H1 (cell line): ENCODE measurements at regions not wholly inside any gene's neighbourhood (a gene's known extent, or its start where the extent isn't known, plus 50 kb on each side); places are given as distances from the start of the nearest gene placed in this dataset.

Experiments
- CTCF ChIA-PET: fragments of 300-600 bp; sonication (Branson Sonifier 250); formaldehyde crosslinking; loops from one replicate; lab custom pipeline; 2021; ENCODE audit not compliant: partially characterized antibody; lab: Charles Lee
- POLR2A ChIA-PET: fragments of 300-600 bp; sonication (Branson Sonifier 250); formaldehyde crosslinking; loops from one replicate; lab custom pipeline; 2021; ENCODE audit warnings: inconsistent platforms; ENCODE audit not compliant: partially characterized antibody; lab: Charles Lee
- DNase-seq, 2 experiments: peaks; one replicate each; pipeline versions ENCODE4 v3.0.0 to v3.0.0-alpha.2; 2010 to 2022; ENCODE audit warnings: low spot score in 2 of 2, low read depth in 1 of 2, mixed read lengths in 1 of 2
- FAIRE-seq: peaks from 2 replicates; lab custom pipeline; 2011; peaks lifted over from hg19 to GRCh38; lab: Jason Lieb, UNC
- H2AFZ ChIP-seq: 2 replicates; pipeline ENCODE4 v1.8.1; 2012; ENCODE audit warnings: low read length, inconsistent platforms
- H2AK5ac ChIP-seq: 2 replicates; pipeline ENCODE4 v1.6.1; 2013; ENCODE audit warnings: low read depth, low read length
- H2BK120ac ChIP-seq: replicated peaks from 2 replicates; pipeline ENCODE3; 2013; ENCODE audit warnings: low read depth, low read length, inconsistent platforms
- H2BK12ac ChIP-seq: 2 replicates; pipeline ENCODE4 v1.6.1; 2013; ENCODE audit warnings: low read depth, low read length
- H2BK15ac ChIP-seq: 2 replicates; pipeline ENCODE4 v1.6.1; 2013; ENCODE audit warnings: low read length
- H2BK20ac ChIP-seq: 2 replicates; pipeline ENCODE4 v1.6.1; 2013; ENCODE audit warnings: low read length
- H2BK5ac ChIP-seq: 2 replicates; pipeline ENCODE4 v1.6.1; 2013; ENCODE audit warnings: low read depth, low read length
- H3K14ac ChIP-seq: 2 replicates; pipeline ENCODE4 v1.6.1; 2013; ENCODE audit warnings: inconsistent platforms; ENCODE audit not compliant: insufficient read length
- H3K18ac ChIP-seq: 2 replicates; pipeline ENCODE4 v1.6.1; 2013; ENCODE audit warnings: low read length; ENCODE audit errors: extremely low read depth
- H3K23ac ChIP-seq: 2 replicates; pipeline ENCODE4 v1.6.1; 2013; ENCODE audit warnings: inconsistent platforms; ENCODE audit not compliant: insufficient read length
- H3K23me2 ChIP-seq: 2 replicates; pipeline ENCODE4 v1.6.1; 2013; ENCODE audit warnings: low read depth, low read length
- H3K27ac ChIP-seq: 2 replicates; pipeline ENCODE4 v1.6.1; 2011; ENCODE audit warnings: low read depth, low read length, inconsistent platforms
- H3K27me3 ChIP-seq, 4 experiments: replicated peaks in 1 of 4; 1 replicate in 1 of 4; 2 replicates in 3 of 4; pipeline versions ENCODE4 v1.6.1 to v1.8.1; 2011 to 2013; ENCODE audit warnings: low read length in 3 of 4, mild to moderate bottlenecking in 3 of 4, inconsistent platforms in 2 of 4, mixed read lengths in 2 of 4, moderate library complexity in 1 of 4; ENCODE audit not compliant: control insufficient read depth in 3 of 4, insufficient read depth in 3 of 4; ENCODE audit errors: extremely low read depth in 1 of 4
- H3K36me3 ChIP-seq, 4 experiments: 2 replicates each; pipeline versions ENCODE4 v1.6.1 to v1.8.1; 2011 to 2013; ENCODE audit warnings: mild to moderate bottlenecking in 4 of 4, low read length in 3 of 4, moderate library complexity in 2 of 4, control low read depth in 1 of 4, inconsistent platforms in 1 of 4; ENCODE audit not compliant: insufficient read depth in 4 of 4, control insufficient read depth in 2 of 4
- H3K4ac ChIP-seq: replicated peaks from 2 replicates; pipeline ENCODE3; 2013; ENCODE audit warnings: low read length, low read depth, mixed read lengths, inconsistent platforms; ENCODE audit not compliant: insufficient read length
- H3K4me1 ChIP-seq, 4 experiments: replicated peaks in 1 of 4; 1 replicate in 1 of 4; 2 replicates in 3 of 4; pipeline versions ENCODE4 v1.6.1 to v1.8.1; 2011 to 2013; ENCODE audit warnings: low read length in 3 of 4, inconsistent platforms in 2 of 4, mixed read lengths in 1 of 4; ENCODE audit not compliant: insufficient read depth in 4 of 4, control insufficient read depth in 3 of 4
- H3K4me2 ChIP-seq, 2 experiments: 2 replicates each; pipeline versions ENCODE4 v1.6.1 to v1.8.1; 2011 to 2013; ENCODE audit warnings: low read depth in 2 of 2, low read length in 2 of 2, control low read depth in 1 of 2, inconsistent platforms in 1 of 2, mild to moderate bottlenecking in 1 of 2; ENCODE audit not compliant: insufficient read depth in 1 of 2
- H3K4me3 ChIP-seq, 4 experiments: fragments of 200-600, 300-600 bp in 1 of 4; sonication (generic), shearing (Covaris generic), sonication (Bioruptor Twin) in 1 of 4; 2 replicates each; pipeline versions ENCODE4 v1.5.1 to v1.8.1; 2011 to 2016; ENCODE audit warnings: low read length in 4 of 4, low read depth in 3 of 4, control low read depth in 2 of 4, inconsistent platforms in 2 of 4, mild to moderate bottlenecking in 2 of 4, mixed read lengths in 1 of 4, moderate library complexity in 1 of 4; ENCODE audit not compliant: insufficient read depth in 2 of 4; ENCODE audit errors: extremely low read depth in 1 of 4
- H3K56ac ChIP-seq: replicated peaks from 2 replicates; pipeline ENCODE3; 2013; ENCODE audit warnings: low read depth, mild to moderate bottlenecking, mixed read lengths, low read length, inconsistent platforms; ENCODE audit not compliant: insufficient read length
- H3K79me1 ChIP-seq: 2 replicates; pipeline ENCODE4 v1.6.1; 2013; ENCODE audit warnings: low read depth, low read length, control low read depth
- H3K79me2 ChIP-seq, 2 experiments: 2 replicates each; pipeline versions ENCODE4 v1.6.1 to v1.8.1; 2012 to 2013; ENCODE audit warnings: low read length in 2 of 2, mild to moderate bottlenecking in 2 of 2, inconsistent platforms in 1 of 2; ENCODE audit not compliant: insufficient read depth in 2 of 2, control insufficient read depth in 1 of 2
- H3K9ac ChIP-seq, 4 experiments: replicated peaks in 1 of 4; 1 replicate in 1 of 4; 2 replicates in 3 of 4; pipeline versions ENCODE4 v1.6.1 to v1.8.1; 2011 to 2013; ENCODE audit warnings: low read depth in 3 of 4, low read length in 3 of 4, control low read depth in 2 of 4, mild to moderate bottlenecking in 2 of 4, moderate library complexity in 2 of 4, inconsistent platforms in 1 of 4; ENCODE audit errors: extremely low read depth in 1 of 4
- H3K9me3 ChIP-seq, 2 experiments: 2 replicates each; pipeline versions ENCODE4 v1.6.1 to v1.8.1; 2012 to 2013; ENCODE audit warnings: mild to moderate bottlenecking in 2 of 2, moderate library complexity in 2 of 2, control low read depth in 1 of 2, inconsistent platforms in 1 of 2, low read depth in 1 of 2, low read length in 1 of 2, mixed read lengths in 1 of 2; ENCODE audit not compliant: insufficient read depth in 2 of 2
- H4K20me1 ChIP-seq, 2 experiments: replicated peaks in 1 of 2; 2 replicates each; pipeline versions ENCODE3 to v1.8.1; 2011 to 2013; ENCODE audit warnings: inconsistent platforms in 2 of 2, low read length in 2 of 2, mild to moderate bottlenecking in 1 of 2; ENCODE audit not compliant: insufficient read depth in 2 of 2, control insufficient read depth in 1 of 2
- H4K5ac ChIP-seq: 2 replicates; pipeline ENCODE4 v1.6.1; 2013; ENCODE audit warnings: low read length, low read depth, mixed read lengths, inconsistent platforms; ENCODE audit not compliant: insufficient read length
- H4K8ac ChIP-seq: 2 replicates; pipeline ENCODE4 v1.8.0; 2013; ENCODE audit warnings: mild to moderate bottlenecking, moderate library complexity, low read length, inconsistent platforms; ENCODE audit not compliant: insufficient read depth; ENCODE audit errors: extremely low read depth
- H4K91ac ChIP-seq: replicated peaks from 2 replicates; pipeline ENCODE3; 2013; ENCODE audit warnings: low read length, mixed read lengths, inconsistent platforms; ENCODE audit not compliant: insufficient read length
- GTF2F1 ChIP-seq: IDR thresholded peaks from 2 replicates; pipeline ENCODE4 v1.6.1; 2012; ENCODE audit warnings: low read depth, low read length, improper control_type of control experiment, borderline replicate concordance
- RAD21 ChIP-seq, 2 experiments: IDR thresholded peaks in 1 of 2; conservative IDR thresholded peaks in 1 of 2; 2 replicates each; pipeline ENCODE4 v1.6.1; 2011; ENCODE audit warnings: low read depth in 2 of 2, low read length in 2 of 2, improper control_type of control experiment in 1 of 2, inconsistent platforms in 1 of 2, mild to moderate bottlenecking in 1 of 2, moderate library complexity in 1 of 2
- SIX5 ChIP-seq: IDR thresholded peaks from 2 replicates; pipeline ENCODE4 v1.6.1; 2011; ENCODE audit warnings: mild to moderate bottlenecking, low read depth, low read length
- SUZ12 ChIP-seq: fragments of 200-600 bp; sonication (generic); IDR thresholded peaks from 2 replicates; pipeline ENCODE4 v1.6.1; 2012; ENCODE audit warnings: mild to moderate bottlenecking, inconsistent platforms, low read length, moderate library complexity, mixed read lengths
- TBP ChIP-seq: IDR thresholded peaks from 2 replicates; pipeline ENCODE4 v1.6.1; 2011; ENCODE audit warnings: low read depth, low read length, improper control_type of control experiment
- WGBS, 2 experiments: shearing (Covaris generic) in 1 of 2; methylation state at CpG; one replicate each; pipeline versions ENCODE4 v1.1.6 to v1.1.7; 2013 to 2015; ENCODE audit warnings: low lambda C conversion rate in 2 of 2, mixed read lengths in 2 of 2, inconsistent platforms in 1 of 2, low coverage in 1 of 2, missing lambda C conversion rate in 1 of 2; ENCODE audit not compliant: insufficient replicate concordance in 2 of 2, insufficient coverage in 1 of 2, insufficient read length in 1 of 2; ENCODE audit errors: extremely low coverage in 1 of 2, missing lambda C conversion rate in 1 of 2; 5-methylcytosine and 5-hydroxymethylcytosine counted together
- TF ChIP-seq, protein P1 (sequence below), 3 experiments: IDR thresholded peaks; 1 replicate in 2 of 3; 2 replicates in 1 of 3; pipeline versions ENCODE4 v1.5.1 to v1.6.1; 2011; ENCODE audit warnings: low read length in 3 of 3, mild to moderate bottlenecking in 3 of 3, inconsistent platforms in 2 of 3, low read depth in 1 of 3, moderate library complexity in 1 of 3; ENCODE audit not compliant: insufficient read depth in 1 of 3; ENCODE audit errors: control extremely low read depth in 1 of 3

- Histone ChIP-seq H2AFZ (no peak overlapping the region), H4K5ac (no peak overlapping the region), H3K23me2 (no peaks in the 10 kb centered on the region; the same call in 1 of the 2 replicates), H2BK120ac (no peak overlapping the region), H3K56ac (no peak overlapping the region), H3K27me3 (no peaks in the 10 kb centered on the region), H2BK12ac (no peak overlapping the region), H2AK5ac (no peak overlapping the region), H2BK20ac (no peak overlapping the region), H4K20me1 (no peaks in the 10 kb centered on the region), H3K27ac (no peak overlapping the region), H3K18ac (no peak overlapping the region), H3K4me3 (no peak overlapping the region), H3K4me1 (peaks cover 0 to 2% (median under 1%) of the 10 kb centered on the region in 4 experiments; a peak in 2 of 7 replicates), H3K36me3 (no peaks in the 10 kb centered on the region), H3K23ac (no peak overlapping the region)
- DNase-seq = no peak
- CTCF ChIA-PET = interaction anchor here (0.6 to 1.5 kb wide), 5 partner anchors 24 to 209 kb away, joined by 3 to 4 read pairs (median 3); no protein-coding TSS in a partner anchor
- FAIRE-seq = no peak
- POLR2A ChIA-PET = no interaction called here
- 75% methylated on average over 3 of the region's 3 CpGs; no CpG with 5 or more reads in 1 of the 2 experiments for WGBS, 2 experiments
- TF ChIP-seq RAD21 (IDR thresholded peaks at IDR 0.05 in 1 of 2, conservative IDR thresholded peaks at IDR 0.05 in 1 of 2; ENCODE audit: low read depth in 2 of 2, low read length in 2 of 2) (peak in 1 of 2 experiments; percentile 34; a peak in 2 of 4 replicates), TBP (no peak), GTF2F1 (no peak), SUZ12 (no peak), SIX5 (no peak)
- TF ChIP-seq, protein P1, sequence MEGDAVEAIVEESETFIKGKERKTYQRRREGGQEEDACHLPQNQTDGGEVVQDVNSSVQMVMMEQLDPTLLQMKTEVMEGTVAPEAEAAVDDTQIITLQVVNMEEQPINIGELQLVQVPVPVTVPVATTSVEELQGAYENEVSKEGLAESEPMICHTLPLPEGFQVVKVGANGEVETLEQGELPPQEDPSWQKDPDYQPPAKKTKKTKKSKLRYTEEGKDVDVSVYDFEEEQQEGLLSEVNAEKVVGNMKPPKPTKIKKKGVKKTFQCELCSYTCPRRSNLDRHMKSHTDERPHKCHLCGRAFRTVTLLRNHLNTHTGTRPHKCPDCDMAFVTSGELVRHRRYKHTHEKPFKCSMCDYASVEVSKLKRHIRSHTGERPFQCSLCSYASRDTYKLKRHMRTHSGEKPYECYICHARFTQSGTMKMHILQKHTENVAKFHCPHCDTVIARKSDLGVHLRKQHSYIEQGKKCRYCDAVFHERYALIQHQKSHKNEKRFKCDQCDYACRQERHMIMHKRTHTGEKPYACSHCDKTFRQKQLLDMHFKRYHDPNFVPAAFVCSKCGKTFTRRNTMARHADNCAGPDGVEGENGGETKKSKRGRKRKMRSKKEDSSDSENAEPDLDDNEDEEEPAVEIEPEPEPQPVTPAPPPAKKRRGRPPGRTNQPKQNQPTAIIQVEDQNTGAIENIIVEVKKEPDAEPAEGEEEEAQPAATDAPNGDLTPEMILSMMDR (IDR thresholded peaks at IDR 0.05; ENCODE audit: control extremely low read depth in 1 of 3, insufficient read depth in 1 of 3, low read depth in 1 of 3, low read length in 3 of 3) = peak in 2 of 3 experiments; percentile 3 to 20; a peak in 1 of 4 replicates
- TF ChIP-seq, all 59 proteins: peak for 2
- no peak overlapping the region for H3K4me2 ChIP-seq
- no peak overlapping the region for H2BK15ac ChIP-seq
- no peak overlapping the region for H2BK5ac ChIP-seq
- H3K9ac ChIP-seq = no peak overlapping the region
- peaks cover 0 to 2% of the 10 kb centered on the region in 2 experiments; a peak in 1 of 4 replicates for H3K9me3 ChIP-seq
- H3K79me2 ChIP-seq = no peaks in the 10 kb centered on the region
- no peak overlapping the region for H3K14ac ChIP-seq
- H3K4ac ChIP-seq = no peak overlapping the region
- no peak overlapping the region for H4K8ac ChIP-seq
- no peaks in the 10 kb centered on the region for H3K79me1 ChIP-seq
- H4K91ac ChIP-seq = no peak overlapping the region
Observed at GRCh38 chr1:58363585-58363984, 182.9 kb downstream of the OMA1 start.
